ENCODE measurements at regions not wholly inside any gene's neighbourhood (a gene's known extent, or its start where the extent isn't known, plus 50 kb on each side); places are given as distances from the start of the nearest gene placed in this dataset.

DNA sequence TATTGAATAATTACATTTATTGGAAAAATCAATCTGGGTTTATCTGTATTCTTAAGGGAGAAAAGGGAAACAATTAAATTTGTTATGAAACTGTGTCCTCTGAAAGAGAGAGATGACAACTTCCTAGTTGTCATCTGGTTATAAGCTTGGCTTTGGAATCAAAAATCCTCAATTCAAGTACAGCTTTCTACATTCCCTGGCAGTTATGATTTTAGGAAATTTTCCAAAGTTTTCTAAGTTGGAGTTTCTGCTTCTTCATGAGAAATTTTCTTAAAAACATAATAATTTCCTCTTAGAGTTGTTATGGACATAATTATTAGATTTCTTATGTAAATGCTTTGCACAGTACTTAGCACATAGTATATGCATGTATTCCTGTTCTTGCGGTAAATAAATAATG, 625.6 kb upstream of the SLC39A10 start:
- Histone ChIP-seq H3K27me3 (replicated peaks; ENCODE audit: control insufficient read depth, insufficient read depth, low read length) (no peaks in the 10 kb centered on the region), H3K4me1 (no peaks in the 10 kb centered on the region), H3K36me3 (ENCODE audit: control insufficient read depth, insufficient read depth, low read length) (no peaks in the 10 kb centered on the region), H3K9me3 (no peaks in the 10 kb centered on the region), H3K4me3 (ENCODE audit: low read depth, low read length) (no peak overlapping the region)
- Mint-ChIP-seq H3K36me3 (ENCODE audit: insufficient read depth, unreplicated experiment) (no peaks in the 10 kb centered on the region), H3K4me3 (ENCODE audit: unreplicated experiment) (no peak overlapping the region), H3K9me3 (ENCODE audit: unreplicated experiment) (no peaks in the 10 kb centered on the region), H3K27ac (ENCODE audit: unreplicated experiment) (no peak overlapping the region), H3K27me3 (ENCODE audit: insufficient read depth, unreplicated experiment) (no peaks in the 10 kb centered on the region), H3K4me1 (ENCODE audit: low read depth, unreplicated experiment) (no peaks in the 10 kb centered on the region)
- POLR2A ChIA-PET: no interaction called here
- no peak for DNase-seq
- TF ChIP-seq, protein P1, sequence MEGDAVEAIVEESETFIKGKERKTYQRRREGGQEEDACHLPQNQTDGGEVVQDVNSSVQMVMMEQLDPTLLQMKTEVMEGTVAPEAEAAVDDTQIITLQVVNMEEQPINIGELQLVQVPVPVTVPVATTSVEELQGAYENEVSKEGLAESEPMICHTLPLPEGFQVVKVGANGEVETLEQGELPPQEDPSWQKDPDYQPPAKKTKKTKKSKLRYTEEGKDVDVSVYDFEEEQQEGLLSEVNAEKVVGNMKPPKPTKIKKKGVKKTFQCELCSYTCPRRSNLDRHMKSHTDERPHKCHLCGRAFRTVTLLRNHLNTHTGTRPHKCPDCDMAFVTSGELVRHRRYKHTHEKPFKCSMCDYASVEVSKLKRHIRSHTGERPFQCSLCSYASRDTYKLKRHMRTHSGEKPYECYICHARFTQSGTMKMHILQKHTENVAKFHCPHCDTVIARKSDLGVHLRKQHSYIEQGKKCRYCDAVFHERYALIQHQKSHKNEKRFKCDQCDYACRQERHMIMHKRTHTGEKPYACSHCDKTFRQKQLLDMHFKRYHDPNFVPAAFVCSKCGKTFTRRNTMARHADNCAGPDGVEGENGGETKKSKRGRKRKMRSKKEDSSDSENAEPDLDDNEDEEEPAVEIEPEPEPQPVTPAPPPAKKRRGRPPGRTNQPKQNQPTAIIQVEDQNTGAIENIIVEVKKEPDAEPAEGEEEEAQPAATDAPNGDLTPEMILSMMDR (IDR thresholded peaks at IDR 0.05; ENCODE audit: insufficient read depth in 1 of 2, low read depth in 1 of 2, low read length in 1 of 2, severe bottlenecking in 1 of 2, unreplicated experiment in 1 of 2): no peak
- CTCF ChIA-PET: no interaction called here
- no TSS peak for BruUV-seq (replicated peaks)
- intact Hi-C loops (cut with micrococcal nuclease; ENCODE audit: unreplicated experiment): no loop called here

DNA sequence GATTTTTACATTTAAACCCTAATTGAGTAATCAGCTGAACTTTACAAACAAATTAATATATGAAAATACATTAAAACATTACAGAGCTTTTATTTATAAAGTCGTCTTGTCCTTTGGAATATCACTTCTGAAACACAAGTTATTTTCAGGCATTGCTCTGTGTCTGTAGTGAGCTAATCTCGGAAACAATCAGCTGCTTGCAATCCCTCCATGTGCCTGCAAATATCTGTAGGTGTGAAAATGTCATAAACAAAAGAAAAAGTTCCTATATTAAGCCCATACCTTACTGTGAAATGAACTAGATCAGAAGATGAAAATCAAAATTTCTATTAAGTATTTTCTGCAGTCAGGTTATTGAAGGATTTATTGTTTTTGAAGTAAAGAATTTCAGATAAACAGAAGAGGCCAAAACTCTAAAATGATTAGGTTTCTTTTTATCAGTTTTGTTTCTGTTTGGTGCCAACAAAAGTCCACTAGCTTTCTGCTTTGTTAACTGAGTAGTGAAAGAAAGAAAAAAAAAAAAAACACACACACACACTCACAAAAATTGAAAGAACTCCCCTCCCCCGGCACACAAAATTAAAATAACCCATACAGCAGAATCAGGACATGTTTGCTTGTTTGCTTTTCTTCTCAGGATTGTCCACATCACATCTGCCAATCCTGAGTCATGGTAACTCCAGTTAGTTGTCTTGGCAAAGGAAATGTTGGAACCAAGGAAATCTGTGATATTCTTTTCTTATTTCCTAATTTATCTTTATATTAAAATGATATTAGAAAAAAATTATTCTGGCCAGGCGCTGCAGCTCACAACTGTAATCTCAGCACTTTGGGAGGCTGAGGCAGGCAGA, 627.0 kb upstream of the SLC39A10 start:
- BruUV-seq (replicated peaks): no TSS peak
- TF ChIP-seq, protein P1 (IDR thresholded peaks at IDR 0.05; ENCODE audit: insufficient read depth in 1 of 2, low read depth in 1 of 2, low read length in 1 of 2, severe bottlenecking in 1 of 2, unreplicated experiment in 1 of 2): no peak
- H3K4me3 ChIP-seq (ENCODE audit: low read depth, low read length): no peak overlapping the region
- H3K36me3 Mint-ChIP-seq (ENCODE audit: insufficient read depth, unreplicated experiment): no peaks in the 10 kb centered on the region
- no peaks in the 10 kb centered on the region for H3K27me3 Mint-ChIP-seq (ENCODE audit: insufficient read depth, unreplicated experiment)
- no peak overlapping the region for H3K4me3 Mint-ChIP-seq (ENCODE audit: unreplicated experiment)
- intact Hi-C loops (cut with micrococcal nuclease; ENCODE audit: unreplicated experiment): no loop called here
- H3K27ac Mint-ChIP-seq (ENCODE audit: unreplicated experiment): no peak overlapping the region
- H3K4me1 Mint-ChIP-seq (ENCODE audit: low read depth, unreplicated experiment): no peaks in the 10 kb centered on the region
- POLR2A ChIA-PET: no interaction called here
- H3K36me3 ChIP-seq (ENCODE audit: control insufficient read depth, insufficient read depth, low read length): no peaks in the 10 kb centered on the region
- DNase-seq: no peak
- H3K4me1 ChIP-seq: no peaks in the 10 kb centered on the region
- H3K9me3 ChIP-seq: no peaks in the 10 kb centered on the region
- CTCF ChIA-PET: no interaction called here
- H3K27me3 ChIP-seq (replicated peaks; ENCODE audit: control insufficient read depth, insufficient read depth, low read length): no peaks in the 10 kb centered on the region
- H3K9me3 Mint-ChIP-seq (ENCODE audit: unreplicated experiment): no peaks in the 10 kb centered on the region

DNA sequence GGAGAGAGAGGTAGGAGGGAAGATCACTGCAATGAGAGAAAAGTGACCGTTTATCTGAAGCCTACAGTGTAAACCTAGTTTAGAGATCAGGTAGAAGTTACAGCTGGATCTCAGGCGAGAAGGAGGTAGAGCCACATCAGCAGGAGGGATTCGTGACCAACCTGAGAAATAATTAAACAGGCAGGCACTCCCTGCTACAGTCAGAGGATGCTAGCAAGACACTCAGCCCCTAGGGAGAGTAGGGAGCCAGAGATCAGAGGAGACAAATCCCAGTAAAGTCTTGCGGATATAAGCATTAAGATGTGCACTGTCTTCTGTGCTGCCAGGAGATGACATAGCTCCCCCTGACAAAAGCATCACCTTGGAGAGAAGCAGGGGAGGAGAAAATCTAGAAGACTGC, 629.1 kb upstream of the SLC39A10 start:
- BruUV-seq (replicated peaks): no TSS peak
- H3K4me3 Mint-ChIP-seq (ENCODE audit: unreplicated experiment): no peak overlapping the region
- TF ChIP-seq, protein P1 (IDR thresholded peaks at IDR 0.05; ENCODE audit: insufficient read depth in 1 of 2, low read depth in 1 of 2, low read length in 1 of 2, severe bottlenecking in 1 of 2, unreplicated experiment in 1 of 2): no peak
- ChIA-PET CTCF (no interaction called here), POLR2A (no interaction called here)
- H3K4me1 ChIP-seq: no peaks in the 10 kb centered on the region
- no peak for DNase-seq
- H3K9me3 ChIP-seq: no peaks in the 10 kb centered on the region
- H3K27me3 Mint-ChIP-seq (ENCODE audit: insufficient read depth, unreplicated experiment): no peaks in the 10 kb centered on the region
- no peaks in the 10 kb centered on the region for H3K36me3 ChIP-seq (ENCODE audit: control insufficient read depth, insufficient read depth, low read length)
- no peak overlapping the region for H3K4me3 ChIP-seq (ENCODE audit: low read depth, low read length)
- no peak overlapping the region for H3K27ac Mint-ChIP-seq (ENCODE audit: unreplicated experiment)
- intact Hi-C loops (cut with micrococcal nuclease; ENCODE audit: unreplicated experiment): no loop called here
- H3K4me1 Mint-ChIP-seq (ENCODE audit: low read depth, unreplicated experiment): no peaks in the 10 kb centered on the region
- no peaks in the 10 kb centered on the region for H3K27me3 ChIP-seq (replicated peaks; ENCODE audit: control insufficient read depth, insufficient read depth, low read length)
- H3K36me3 Mint-ChIP-seq (ENCODE audit: insufficient read depth, unreplicated experiment): no peaks in the 10 kb centered on the region
- H3K9me3 Mint-ChIP-seq (ENCODE audit: unreplicated experiment): no peaks in the 10 kb centered on the region
